ENCODE measurements at regions not wholly inside any gene's neighbourhood (a gene's known extent, or its start where the extent isn't known, plus 50 kb on each side); places are given as distances from the start of the nearest gene placed in this dataset.

- POLR2A ChIA-PET, result no interaction called here
- ATAC-seq (no peak), DNase-seq (ENCODE audit: low spot score) (no peak)
- peaks cover 11% of the 10 kb centered on the region for H3K4me1 Mint-ChIP-seq
- no peaks in the 10 kb centered on the region for H3K27me3 Mint-ChIP-seq (ENCODE audit: low read depth)
- H3K36me3 Mint-ChIP-seq, result no peaks in the 10 kb centered on the region
- H3K4me3 Mint-ChIP-seq, result no peak overlapping the region
- TF ChIP-seq ATF6 (CRISPR knock-in tag; IDR thresholded peaks at IDR 0.05) (no peak), E2F5 (CRISPR knock-in tag; IDR thresholded peaks at IDR 0.05) (no peak), NR2C2 (CRISPR knock-in tag; IDR thresholded peaks at IDR 0.05) (no peak), JAZF1 (CRISPR knock-in tag; IDR thresholded peaks at IDR 0.05) (no peak), ZNF121 (CRISPR knock-in tag; IDR thresholded peaks at IDR 0.05) (no peak), CDX4 (CRISPR knock-in tag; IDR thresholded peaks at IDR 0.05; ENCODE audit: borderline replicate concordance) (no peak)
- H3K27ac Mint-ChIP-seq, result no peak overlapping the region
- 0 out of 2 replicates have a peak, but pooled peaks cover 4% of the 10 kb centered on the region for H3K9me3 Mint-ChIP-seq
- CTCF ChIA-PET, result no interaction called here
Observed at GRCh38 chr4:100605144-100605543, 87.3 kb upstream of the EMCN start.

GRCh38 chr4:100593935-100594334, 76.1 kb upstream of the EMCN start:
- TF ChIP-seq JAZF1 (CRISPR knock-in tag; IDR thresholded peaks at IDR 0.05), result no peak
- no peak for TF ChIP-seq ZNF263 (CRISPR knock-in tag; IDR thresholded peaks at IDR 0.05; ENCODE audit: low read depth)
- no peak for TF ChIP-seq ZNF416 (CRISPR knock-in tag; IDR thresholded peaks at IDR 0.05)
- no peak for TF ChIP-seq MLX (CRISPR knock-in tag; IDR thresholded peaks at IDR 0.05)
- no peak for TF ChIP-seq NFE2L1 (CRISPR knock-in tag; IDR thresholded peaks at IDR 0.05)
- TF ChIP-seq ELF4 (CRISPR knock-in tag; IDR thresholded peaks at IDR 0.05; ENCODE audit: low read depth), result no peak
- no peak for TF ChIP-seq ZNF512 (CRISPR knock-in tag; IDR thresholded peaks at IDR 0.05; ENCODE audit: borderline replicate concordance)
- TF ChIP-seq NFYB (CRISPR knock-in tag; conservative IDR thresholded peaks at IDR 0.05; ENCODE audit: low read depth), result no peak
- no peak for TF ChIP-seq SMAD4 (CRISPR knock-in tag; IDR thresholded peaks at IDR 0.05)
- no peak for TF ChIP-seq HMGA2 (CRISPR knock-in tag; IDR thresholded peaks at IDR 0.05)
- TF ChIP-seq JUN (CRISPR knock-in tag; IDR thresholded peaks at IDR 0.05), result no peak
- no peak for TF ChIP-seq FOXJ3 (CRISPR knock-in tag; IDR thresholded peaks at IDR 0.05; ENCODE audit: borderline replicate concordance)
- no peak for TF ChIP-seq SOX15 (CRISPR knock-in tag; IDR thresholded peaks at IDR 0.05)
- TF ChIP-seq KAT7 (CRISPR knock-in tag; IDR thresholded peaks at IDR 0.05; ENCODE audit: borderline replicate concordance), result no peak
- no peak for TF ChIP-seq ZNF281 (CRISPR knock-in tag; IDR thresholded peaks at IDR 0.05)
- no peak for TF ChIP-seq ZBTB21 (CRISPR knock-in tag; IDR thresholded peaks at IDR 0.05; ENCODE audit: borderline replicate concordance)
- TF ChIP-seq CREM (CRISPR knock-in tag; IDR thresholded peaks at IDR 0.05), result no peak
- no peak for TF ChIP-seq ARID4B (CRISPR knock-in tag; IDR thresholded peaks at IDR 0.05; ENCODE audit: borderline replicate concordance)
- no peak for TF ChIP-seq MXD4 (CRISPR knock-in tag; IDR thresholded peaks at IDR 0.05; ENCODE audit: borderline replicate concordance)
- Mint-ChIP-seq H3K4me3 (no peak overlapping the region), H3K27me3 (ENCODE audit: low read depth) (no peaks in the 10 kb centered on the region), H3K27ac (no peak overlapping the region), H3K4me1 (peaks cover 23% of the 10 kb centered on the region), H3K9me3 (peaks cover 12% of the 10 kb centered on the region; the same call in 1 of the 2 replicates), H3K36me3 (no peaks in the 10 kb centered on the region)
- no peak for ATAC-seq
- DNase-seq (ENCODE audit: low spot score), result no peak
- ChIA-PET CTCF (no interaction called here), POLR2A (no interaction called here)
